CD4-positive, alpha-beta T cell (primary cell): ENCODE measurements at regions not wholly inside any gene's neighbourhood (a gene's known extent, or its start where the extent isn't known, plus 50 kb on each side); places are given as distances from the start of the nearest gene placed in this dataset.
"Not testable (repeated sequence)": the region's sequence is repeated elsewhere in the genome, so short reads cannot be mapped to it uniquely, and the experiment has no call there.

Source experiments
- ATAC-seq: fragments of 200-7000 bp; cut with Tn5 transposase; one replicate; pipeline ENCODE4 v1.10.0; 2022; ENCODE audit warnings: mild to moderate bottlenecking; ENCODE audit not compliant: poor library complexity
- CTCF ChIA-PET: fragments of 350-600 bp; sonication (Branson Sonifier 250); formaldehyde crosslinking; loops from one replicate; lab custom pipeline; 2021; ENCODE audit warnings: antibody characterized with exemption, inconsistent platforms; lab: Charles Lee
- POLR2A ChIA-PET: fragments of 350-600 bp; sonication (Branson Sonifier 250); formaldehyde crosslinking; loops from one replicate; lab custom pipeline; 2021; ENCODE audit warnings: antibody characterized with exemption, inconsistent platforms; lab: Charles Lee
- DNase-seq, 14 experiments: peaks; one replicate each; pipeline ENCODE4 v3.0.0-alpha.2; 2013 to 2020; ENCODE audit warnings: mixed read lengths in 2 of 14
- H3K27ac ChIP-seq, 2 donors: one replicate each; pipeline versions ENCODE4 v1.5.1 to v1.7.0; 2013; ENCODE audit warnings: low read length in 2 of 2, low read depth in 1 of 2, mild to moderate bottlenecking in 1 of 2
- H3K27me3 ChIP-seq, 2 experiments: 1 replicate in 1 of 2; 2 replicates in 1 of 2; pipeline versions ENCODE4 v1.6.1 to v1.7.0; 2013; ENCODE audit warnings: low read length in 2 of 2, control low read depth in 1 of 2, mild to moderate bottlenecking in 1 of 2, moderate library complexity in 1 of 2; ENCODE audit not compliant: insufficient read depth in 2 of 2, control insufficient read depth in 1 of 2
- H3K36me3 ChIP-seq: one replicate; pipeline ENCODE4 v1.6.1; 2013; ENCODE audit warnings: low read length, control low read depth; ENCODE audit not compliant: insufficient read depth
- H3K4me1 ChIP-seq: one replicate; pipeline ENCODE4 v1.6.1; 2013; ENCODE audit warnings: low read length, control low read depth; ENCODE audit not compliant: insufficient read depth
- H3K4me3 ChIP-seq: one replicate; pipeline ENCODE4 v1.5.1; 2013; ENCODE audit warnings: mild to moderate bottlenecking, low read length, moderate library complexity
- H3K9me3 ChIP-seq, 2 experiments: 1 replicate in 1 of 2; 2 replicates in 1 of 2; pipeline versions ENCODE4 v1.6.1 to v1.7.0; 2013; ENCODE audit warnings: low read length in 2 of 2, mild to moderate bottlenecking in 2 of 2, control low read depth in 1 of 2, moderate library complexity in 1 of 2; ENCODE audit not compliant: control insufficient read depth in 1 of 2, insufficient read depth in 1 of 2
- H3K27ac Mint-ChIP-seq: one replicate; pipeline ENCODE4 v1.8.0; 2020; ENCODE audit warnings: mixed read lengths
- H3K27me3 Mint-ChIP-seq: one replicate; pipeline ENCODE4 v1.8.0; 2021; ENCODE audit warnings: mixed read lengths
- H3K36me3 Mint-ChIP-seq: one replicate; pipeline ENCODE4 v1.8.0; 2021; ENCODE audit warnings: low read depth, mixed read lengths
- H3K4me1 Mint-ChIP-seq: one replicate; pipeline ENCODE4 v1.8.0; 2021; ENCODE audit warnings: low read depth, mixed read lengths
- H3K4me3 Mint-ChIP-seq: one replicate; pipeline ENCODE4 v1.8.0; 2020; ENCODE audit warnings: mild to moderate bottlenecking, mixed read lengths
- H3K9me3 Mint-ChIP-seq: one replicate; pipeline ENCODE4 v1.8.0; 2020; ENCODE audit warnings: mixed read lengths
- intact Hi-C, 2 experiments: fragments of 100-400 bp; cut with DNase I in 1 of 2; cut with micrococcal nuclease in 1 of 2; formaldehyde crosslinking; loops; one replicate each; pipeline versions ENCODE4 v1.15.1 to v1.9.0; 2023 to 2025; cut with DNase I, micrococcal nuclease
- TF ChIP-seq, protein P1 (sequence below): fragments of 200-600 bp; IDR thresholded peaks from one replicate; pipeline ENCODE4 v1.8.0; 2022; ENCODE audit warnings: antibody characterized with exemption, mild to moderate bottlenecking

DNA sequence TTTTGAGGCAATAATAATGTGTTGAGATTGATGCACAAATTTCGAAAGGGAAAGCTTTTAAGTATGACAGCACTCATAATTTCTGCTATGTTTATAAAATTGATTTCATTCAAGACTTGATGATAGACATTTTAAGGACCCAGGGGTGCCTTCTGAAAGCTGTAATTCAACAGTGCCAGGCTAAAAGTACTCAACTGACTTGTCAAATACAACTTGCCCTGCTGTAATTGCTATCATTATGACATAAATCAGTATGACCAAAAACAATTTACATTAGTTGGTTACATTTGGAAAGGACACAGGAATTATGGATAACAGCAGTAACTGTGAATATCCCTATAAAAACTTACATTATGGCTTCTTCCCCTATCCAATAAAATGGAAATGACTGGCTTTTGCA, 178.9 kb downstream of the MMUT start:
- Histone ChIP-seq H3K9me3 (no peaks in the 10 kb centered on the region), H3K36me3 (no peaks in the 10 kb centered on the region), H3K4me3 (no peak overlapping the region), H3K27ac (no peak overlapping the region), H3K27me3 (no peaks in the 10 kb centered on the region), H3K4me1 (no peaks in the 10 kb centered on the region)
- DNase-seq (no peak), ATAC-seq (no peak)
- CTCF ChIA-PET: no interaction called here
- TF ChIP-seq, protein P1, sequence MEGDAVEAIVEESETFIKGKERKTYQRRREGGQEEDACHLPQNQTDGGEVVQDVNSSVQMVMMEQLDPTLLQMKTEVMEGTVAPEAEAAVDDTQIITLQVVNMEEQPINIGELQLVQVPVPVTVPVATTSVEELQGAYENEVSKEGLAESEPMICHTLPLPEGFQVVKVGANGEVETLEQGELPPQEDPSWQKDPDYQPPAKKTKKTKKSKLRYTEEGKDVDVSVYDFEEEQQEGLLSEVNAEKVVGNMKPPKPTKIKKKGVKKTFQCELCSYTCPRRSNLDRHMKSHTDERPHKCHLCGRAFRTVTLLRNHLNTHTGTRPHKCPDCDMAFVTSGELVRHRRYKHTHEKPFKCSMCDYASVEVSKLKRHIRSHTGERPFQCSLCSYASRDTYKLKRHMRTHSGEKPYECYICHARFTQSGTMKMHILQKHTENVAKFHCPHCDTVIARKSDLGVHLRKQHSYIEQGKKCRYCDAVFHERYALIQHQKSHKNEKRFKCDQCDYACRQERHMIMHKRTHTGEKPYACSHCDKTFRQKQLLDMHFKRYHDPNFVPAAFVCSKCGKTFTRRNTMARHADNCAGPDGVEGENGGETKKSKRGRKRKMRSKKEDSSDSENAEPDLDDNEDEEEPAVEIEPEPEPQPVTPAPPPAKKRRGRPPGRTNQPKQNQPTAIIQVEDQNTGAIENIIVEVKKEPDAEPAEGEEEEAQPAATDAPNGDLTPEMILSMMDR: no peak
- intact Hi-C loops: no loop called here
- no peak overlapping the region for H3K27ac Mint-ChIP-seq
- no peaks in the 10 kb centered on the region for H3K4me1 Mint-ChIP-seq
- POLR2A ChIA-PET: no interaction called here
- H3K36me3 Mint-ChIP-seq: no peaks in the 10 kb centered on the region
- H3K9me3 Mint-ChIP-seq: peaks cover 2% of the 10 kb centered on the region
- no peaks in the 10 kb centered on the region for H3K27me3 Mint-ChIP-seq
- no peak overlapping the region for H3K4me3 Mint-ChIP-seq

DNA sequence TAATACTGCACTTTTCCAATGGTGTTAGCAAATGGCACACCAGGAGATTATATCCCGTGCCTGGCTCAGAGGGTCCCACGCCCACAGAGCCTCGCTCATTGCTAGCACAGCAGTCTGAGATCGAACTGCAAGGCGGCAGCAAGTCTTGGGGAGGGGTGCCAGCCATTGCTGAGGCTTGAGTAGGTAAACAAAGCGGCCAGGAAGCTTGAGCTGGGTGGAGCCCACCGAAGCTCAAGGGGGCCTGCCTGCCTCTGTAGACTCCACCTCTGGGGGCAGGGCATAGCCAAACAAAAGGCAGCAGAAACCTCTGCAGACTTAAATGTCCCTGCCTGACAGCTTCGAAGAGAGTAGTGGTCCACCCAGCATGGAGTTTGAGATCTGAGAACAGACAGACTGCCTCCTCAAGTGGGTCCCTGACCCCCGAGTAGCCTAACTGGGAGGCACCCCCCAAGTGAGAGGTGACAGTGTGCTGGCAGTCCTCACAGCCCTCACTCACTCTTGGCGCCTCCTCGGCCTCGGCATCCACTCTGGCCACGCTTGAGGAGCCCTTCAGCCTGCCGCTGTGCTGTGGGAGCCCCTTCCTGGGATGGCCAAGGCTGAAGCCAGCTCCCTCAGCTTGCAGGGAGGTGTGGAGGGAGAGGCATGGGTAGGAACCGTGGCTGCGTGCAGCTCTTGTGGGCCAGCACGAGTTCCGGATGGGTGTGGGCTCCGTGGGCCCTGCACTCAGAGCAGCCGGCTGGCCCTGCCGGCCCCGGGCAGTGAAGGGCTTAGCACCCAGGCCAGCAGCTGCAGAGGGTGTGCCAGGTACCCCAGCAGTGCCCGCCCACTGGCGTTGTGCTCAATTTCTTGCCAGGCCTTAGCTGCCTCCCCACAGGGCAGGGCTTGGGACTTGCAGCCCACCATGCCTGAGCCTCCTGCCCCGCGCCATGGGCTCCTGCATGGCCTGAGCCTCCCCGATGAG, 188.0 kb downstream of the MMUT start:
- H3K36me3 ChIP-seq, H3K4me1 ChIP-seq, POLR2A ChIA-PET, intact Hi-C loops, H3K27ac Mint-ChIP-seq, H3K36me3 Mint-ChIP-seq, DNase-seq, H3K27ac ChIP-seq, H3K27me3 Mint-ChIP-seq, H3K9me3 Mint-ChIP-seq, H3K4me3 ChIP-seq, CTCF ChIA-PET, H3K4me1 Mint-ChIP-seq, H3K27me3 ChIP-seq, ATAC-seq, H3K4me3 Mint-ChIP-seq: not testable (repeated sequence)
- H3K9me3 ChIP-seq: peaks cover 0 to 15% of the 10 kb centered on the region in 2 experiments

DNA sequence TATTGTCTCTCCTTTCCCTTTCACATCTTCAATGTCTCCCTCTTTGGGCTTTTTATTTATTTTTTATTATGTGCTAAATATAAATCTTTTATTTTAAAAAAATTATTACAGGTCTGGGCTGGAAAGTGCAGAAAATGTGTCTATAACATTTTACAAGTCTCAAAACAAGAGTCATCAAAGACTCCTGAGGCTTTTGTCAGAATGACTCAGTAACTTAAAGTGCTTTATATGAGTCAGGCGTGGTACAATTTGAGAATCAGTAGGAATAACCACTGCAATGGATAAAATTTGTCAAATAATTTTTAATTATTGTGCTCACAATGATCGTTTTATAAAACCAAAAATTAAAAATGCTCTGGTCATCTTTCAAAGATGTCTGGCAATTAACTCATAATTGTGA, 193.9 kb downstream of the MMUT start:
- H3K36me3 ChIP-seq: no peaks in the 10 kb centered on the region

More for the DNA sequence above, 193.9 kb downstream of the MMUT start:
- Mint-ChIP-seq H3K9me3 (no peaks in the 10 kb centered on the region), H3K4me1 (no peaks in the 10 kb centered on the region), H3K36me3 (no peaks in the 10 kb centered on the region), H3K27me3 (no peaks in the 10 kb centered on the region), H3K27ac (no peak overlapping the region), H3K4me3 (no peak overlapping the region)
- H3K27me3 ChIP-seq: no peaks in the 10 kb centered on the region
- ATAC-seq: no peak
- DNase-seq: no peak
- POLR2A ChIA-PET: no interaction called here
- no peak overlapping the region for H3K27ac ChIP-seq
- CTCF ChIA-PET: no interaction called here
- TF ChIP-seq, protein P1: no peak
- no peaks in the 10 kb centered on the region for H3K4me1 ChIP-seq
- H3K9me3 ChIP-seq: peaks cover 0 to 8% of the 10 kb centered on the region in 2 experiments
- intact Hi-C loops: no loop called here
- no peak overlapping the region for H3K4me3 ChIP-seq
